ENCODE measurements at regions not wholly inside any gene's neighbourhood (a gene's known extent, or its start where the extent isn't known, plus 50 kb on each side); places are given as distances from the start of the nearest gene placed in this dataset.

GRCh38 chr1:199150756-199151155, 511.9 kb downstream of the PTPRC start:
- no peak for DNase-seq (ENCODE audit: low read depth, low spot score)
- TF ChIP-seq FOXP2 (optimal IDR thresholded peaks at IDR 0.05; ENCODE audit: control extremely low read depth, extremely low read length, insufficient read depth) = no peak
- TF ChIP-seq POLR2AphosphoS5 (IDR thresholded peaks at IDR 0.05; ENCODE audit: borderline replicate concordance, low read depth, low read length) = no peak; the same call in 1 of the 2 replicates
- no peak for TF ChIP-seq EZH2 (IDR thresholded peaks at IDR 0.05)
- Histone ChIP-seq H3K36me3 (ENCODE audit: insufficient read depth, low read length) (peaks cover 7% of the 10 kb centered on the region), H3K27ac (peak overlapping the region; percentile 100), H3K9ac (ENCODE audit: insufficient read length) (peak overlapping the region; percentile 95), H3K4me3 (peak overlapping the region; percentile 77), H3K9me3 (ENCODE audit: low read depth, low read length) (no peaks in the 10 kb centered on the region)

- peak overlapping the region; percentile 100 for H3K27ac ChIP-seq
- H3K36me3 ChIP-seq (ENCODE audit: insufficient read depth, low read length) = peaks cover 16% of the 10 kb centered on the region
- TF ChIP-seq FOXP2 (optimal IDR thresholded peaks at IDR 0.05; ENCODE audit: control extremely low read depth, extremely low read length, insufficient read depth) = no peak
- TF ChIP-seq POLR2AphosphoS5 (IDR thresholded peaks at IDR 0.05; ENCODE audit: borderline replicate concordance, low read depth, low read length) = peak; percentile 76; the same call in 1 of the 2 replicates
- no peak for TF ChIP-seq EZH2 (IDR thresholded peaks at IDR 0.05)
- peak overlapping the region; percentile 95 for H3K9ac ChIP-seq (ENCODE audit: insufficient read length)
- no peaks in the 10 kb centered on the region for H3K9me3 ChIP-seq (ENCODE audit: low read depth, low read length)
- peak; percentile 95 for DNase-seq (ENCODE audit: low read depth, low spot score)
- peak overlapping the region; percentile 77 for H3K4me3 ChIP-seq
Observed at GRCh38 chr1:199151634-199152425, 513.0 kb downstream of the PTPRC start.

- no peak for DNase-seq (ENCODE audit: low read depth, low spot score)
- TF ChIP-seq POLR2AphosphoS5 (IDR thresholded peaks at IDR 0.05; ENCODE audit: borderline replicate concordance, low read depth, low read length) (0 out of 2 replicates have a peak, but pooled peaks have one; percentile 23), EZH2 (IDR thresholded peaks at IDR 0.05) (no peak)
- H3K36me3 ChIP-seq (ENCODE audit: insufficient read depth, low read length) = peaks cover 24% of the 10 kb centered on the region
Observed at GRCh38 chr1:199152676-199153075, 513.8 kb downstream of the PTPRC start.

GRCh38 chr1:199155166-199156019, 516.6 kb downstream of the PTPRC start:
- no peaks in the 10 kb centered on the region for H3K9me3 ChIP-seq (ENCODE audit: low read depth, low read length)
- no peak for DNase-seq (ENCODE audit: low read depth, low spot score)
- no peak for TF ChIP-seq POLR2AphosphoS5 (IDR thresholded peaks at IDR 0.05; ENCODE audit: borderline replicate concordance, low read depth, low read length)
- TF ChIP-seq EZH2 (IDR thresholded peaks at IDR 0.05) = no peak
- no peak for TF ChIP-seq FOXP2 (optimal IDR thresholded peaks at IDR 0.05; ENCODE audit: control extremely low read depth, extremely low read length, insufficient read depth)
- peak overlapping the region; percentile 100 for H3K27ac ChIP-seq
- no peak overlapping the region for H3K4me3 ChIP-seq
- H3K9ac ChIP-seq (ENCODE audit: insufficient read length) = peak overlapping the region; percentile 95
- peaks cover 31% of the 10 kb centered on the region for H3K36me3 ChIP-seq (ENCODE audit: insufficient read depth, low read length)

More at GRCh38 chr1:199152676-199153075, 513.8 kb downstream of the PTPRC start:
- Histone ChIP-seq H3K4me3 (peak overlapping the region; percentile 77), H3K9me3 (ENCODE audit: low read depth, low read length) (no peaks in the 10 kb centered on the region), H3K27ac (peak overlapping the region; percentile 100), H3K9ac (ENCODE audit: insufficient read length) (peak overlapping the region; percentile 95)

- peaks cover 31% of the 10 kb centered on the region for H3K36me3 ChIP-seq (ENCODE audit: insufficient read depth, low read length)
- H3K9me3 ChIP-seq (ENCODE audit: low read depth, low read length) = no peaks in the 10 kb centered on the region
- H3K27ac ChIP-seq = peak overlapping the region; percentile 100
- no peak overlapping the region for H3K9ac ChIP-seq (ENCODE audit: insufficient read length)
- H3K4me3 ChIP-seq = no peak overlapping the region
- TF ChIP-seq POLR2AphosphoS5 (IDR thresholded peaks at IDR 0.05; ENCODE audit: borderline replicate concordance, low read depth, low read length) = no peak
- no peak for TF ChIP-seq FOXP2 (optimal IDR thresholded peaks at IDR 0.05; ENCODE audit: control extremely low read depth, extremely low read length, insufficient read depth)
- TF ChIP-seq EZH2 (IDR thresholded peaks at IDR 0.05) = no peak
- DNase-seq (ENCODE audit: low read depth, low spot score) = no peak
Observed at GRCh38 chr1:199157494-199157893, 518.7 kb downstream of the PTPRC start.

GRCh38 chr1:199160521-199161318, 521.9 kb downstream of the PTPRC start:
- DNase-seq (ENCODE audit: low read depth, low spot score) = peak; percentile 96
- peaks cover 28% of the 10 kb centered on the region for H3K36me3 ChIP-seq (ENCODE audit: insufficient read depth, low read length)
- peak overlapping the region; percentile 32; the same call in 1 of the 2 replicates for H3K4me3 ChIP-seq
- H3K9ac ChIP-seq (ENCODE audit: insufficient read length) = peak overlapping the region; percentile 95
- peak; percentile 63; the same call in 1 of the 2 replicates for TF ChIP-seq POLR2AphosphoS5 (IDR thresholded peaks at IDR 0.05; ENCODE audit: borderline replicate concordance, low read depth, low read length)
- TF ChIP-seq FOXP2 (optimal IDR thresholded peaks at IDR 0.05; ENCODE audit: control extremely low read depth, extremely low read length, insufficient read depth) = no peak
- no peaks in the 10 kb centered on the region for H3K9me3 ChIP-seq (ENCODE audit: low read depth, low read length)
- peak overlapping the region; percentile 100 for H3K27ac ChIP-seq

- peak overlapping the region; percentile 61 for H3K4me3 ChIP-seq
- H3K27ac ChIP-seq = peak overlapping the region; percentile 100
- DNase-seq (ENCODE audit: low read depth, low spot score) = peak; percentile 88
- TF ChIP-seq POLR2AphosphoS5 (IDR thresholded peaks at IDR 0.05; ENCODE audit: borderline replicate concordance, low read depth, low read length) (no peak), EZH2 (IDR thresholded peaks at IDR 0.05) (no peak), FOXP2 (optimal IDR thresholded peaks at IDR 0.05; ENCODE audit: control extremely low read depth, extremely low read length, insufficient read depth) (no peak)
- peaks cover 23% of the 10 kb centered on the region for H3K36me3 ChIP-seq (ENCODE audit: insufficient read depth, low read length)
- H3K9ac ChIP-seq (ENCODE audit: insufficient read length) = peak overlapping the region; percentile 95
- no peaks in the 10 kb centered on the region for H3K9me3 ChIP-seq (ENCODE audit: low read depth, low read length)
Observed at GRCh38 chr1:199161319-199161680, 522.5 kb downstream of the PTPRC start.

All from SK-N-MC (cell line).